H9 (cell line): ENCODE measurements at regions not wholly inside any gene's neighbourhood (a gene's known extent, or its start where the extent isn't known, plus 50 kb on each side); places are given as distances from the start of the nearest gene placed in this dataset.

ENCODE experiments used
- DNase-seq: peaks from one replicate; pipeline ENCODE4 v3.0.0-alpha.2; 2017
- H2AFZ ChIP-seq: one replicate; pipeline ENCODE4 v1.6.1; 2013; ENCODE audit warnings: mild to moderate bottlenecking, low read length, control low read depth, moderate library complexity
- H2AK5ac ChIP-seq: 2 replicates; pipeline ENCODE4 v1.6.1; 2013; ENCODE audit warnings: low read length, control low read depth, mixed read lengths; ENCODE audit not compliant: insufficient read length
- H2BK120ac ChIP-seq: one replicate; pipeline ENCODE4 v1.6.1; 2013; ENCODE audit warnings: low read depth, mild to moderate bottlenecking, low read length, control low read depth, inconsistent platforms; ENCODE audit not compliant: poor library complexity, severe bottlenecking
- H2BK12ac ChIP-seq: 2 replicates; pipeline ENCODE4 v1.6.1; 2013; ENCODE audit warnings: low read length, control low read depth, mixed read lengths, low read depth; ENCODE audit not compliant: insufficient read length
- H2BK15ac ChIP-seq: 2 replicates; pipeline ENCODE4 v1.6.1; 2013; ENCODE audit warnings: low read depth, low read length, control low read depth
- H2BK20ac ChIP-seq: one replicate; pipeline ENCODE4 v1.6.1; 2013; ENCODE audit warnings: low read depth, mild to moderate bottlenecking, low read length, control low read depth, inconsistent platforms; ENCODE audit not compliant: poor library complexity, severe bottlenecking
- H2BK5ac ChIP-seq: 2 replicates; pipeline ENCODE4 v1.6.1; 2013; ENCODE audit warnings: low read length, control low read depth, mixed read lengths; ENCODE audit not compliant: insufficient read length
- H3K14ac ChIP-seq: 2 replicates; pipeline ENCODE4 v1.6.1; 2013; ENCODE audit warnings: low read length, control low read depth; ENCODE audit not compliant: insufficient read depth
- H3K18ac ChIP-seq: 2 replicates; pipeline ENCODE4 v1.6.1; 2013; ENCODE audit warnings: low read depth, mild to moderate bottlenecking, mixed read lengths, low read length, control low read depth; ENCODE audit not compliant: insufficient read length
- H3K23ac ChIP-seq: 2 replicates; pipeline ENCODE4 v1.6.1; 2013; ENCODE audit warnings: low read length, control low read depth, mixed read lengths, low read depth; ENCODE audit not compliant: insufficient read length
- H3K23me2 ChIP-seq: 2 replicates; pipeline ENCODE4 v1.6.1; 2013; ENCODE audit warnings: low read depth, mild to moderate bottlenecking, mixed read lengths, low read length, control low read depth; ENCODE audit not compliant: insufficient read length, poor library complexity, severe bottlenecking
- H3K27ac ChIP-seq: 2 replicates; pipeline ENCODE4 v1.5.1; 2013; ENCODE audit warnings: low read length, control low read depth, mixed read lengths, low read depth; ENCODE audit not compliant: insufficient read length
- H3K27me3 ChIP-seq: 2 replicates; pipeline ENCODE4 v1.6.1; 2013; ENCODE audit warnings: low read length, control low read depth, inconsistent platforms; ENCODE audit not compliant: insufficient read depth
- H3K4ac ChIP-seq: 2 replicates; pipeline ENCODE4 v1.6.1; 2013; ENCODE audit warnings: low read depth, mild to moderate bottlenecking, control low read depth, inconsistent platforms, low read length, moderate library complexity
- H3K4me1 ChIP-seq: 2 replicates; pipeline ENCODE4 v1.6.1; 2013; ENCODE audit warnings: low read length, control low read depth, inconsistent platforms; ENCODE audit not compliant: insufficient read depth
- H3K4me2 ChIP-seq: 2 replicates; pipeline ENCODE4 v1.6.1; 2013; ENCODE audit warnings: low read length, control low read depth, mixed read lengths; ENCODE audit not compliant: insufficient read length, insufficient read depth
- H3K56ac ChIP-seq: 2 replicates; pipeline ENCODE4 v1.6.1; 2013; ENCODE audit warnings: low read depth, mild to moderate bottlenecking, mixed read lengths, low read length, control low read depth; ENCODE audit not compliant: insufficient read length
- H3K79me1 ChIP-seq: 2 replicates; pipeline ENCODE4 v1.6.1; 2013; ENCODE audit warnings: low read depth, mild to moderate bottlenecking, moderate library complexity, low read length, control low read depth, inconsistent platforms; ENCODE audit not compliant: insufficient read depth, poor library complexity, severe bottlenecking
- H3K79me2 ChIP-seq: 2 replicates; pipeline ENCODE4 v1.6.1; 2013; ENCODE audit warnings: low read length, control low read depth, inconsistent platforms; ENCODE audit not compliant: insufficient read depth
- H3K9ac ChIP-seq: 2 replicates; pipeline ENCODE4 v1.6.1; 2013; ENCODE audit warnings: low read length, control low read depth, mixed read lengths; ENCODE audit not compliant: insufficient read length; ENCODE audit errors: extremely low read depth
- H3K9me3 ChIP-seq: one replicate; pipeline ENCODE4 v1.6.1; 2013; ENCODE audit warnings: low read depth, low read length, inconsistent platforms; ENCODE audit not compliant: control insufficient read depth
- H3T11ph ChIP-seq: one replicate; pipeline ENCODE4 v1.6.1; 2013; ENCODE audit warnings: mild to moderate bottlenecking, low read length, control low read depth, inconsistent platforms
- H4K20me1 ChIP-seq: one replicate; pipeline ENCODE4 v1.6.1; 2013; ENCODE audit not compliant: control insufficient read depth, insufficient read length, insufficient read depth
- H4K5ac ChIP-seq: 2 replicates; pipeline ENCODE4 v1.6.1; 2013; ENCODE audit warnings: low read depth, mild to moderate bottlenecking, mixed read lengths, low read length, control low read depth; ENCODE audit not compliant: insufficient read length
- H4K8ac ChIP-seq: replicated peaks from 2 replicates; pipeline ENCODE4 v1.6.1; 2013; ENCODE audit warnings: low read length, control low read depth, mixed read lengths, low read depth; ENCODE audit not compliant: insufficient read length
- H4K91ac ChIP-seq: 2 replicates; pipeline ENCODE4 v1.6.1; 2013; ENCODE audit warnings: low read depth, mild to moderate bottlenecking, moderate library complexity, mixed read lengths, low read length, control low read depth; ENCODE audit not compliant: insufficient read length
- H3K27ac Mint-ChIP-seq, 3 experiments: 2 replicates in 2 of 3; 3 replicates in 1 of 3; pipeline ENCODE4 v1.8.0; 2020 to 2021; ENCODE audit warnings: mixed read lengths in 3 of 3, mild to moderate bottlenecking in 1 of 3, moderate library complexity in 1 of 3
- H3K27me3 Mint-ChIP-seq: 2 replicates; pipeline ENCODE4 v1.8.0; 2021; ENCODE audit warnings: low read depth, mild to moderate bottlenecking, moderate library complexity, mixed read lengths
- H3K36me3 Mint-ChIP-seq, 3 experiments: 2 replicates in 2 of 3; 3 replicates in 1 of 3; pipeline ENCODE4 v1.8.0; 2020 to 2021; ENCODE audit warnings: low read depth in 3 of 3, mixed read lengths in 3 of 3; ENCODE audit not compliant: insufficient read depth in 1 of 3
- H3K4me1 Mint-ChIP-seq, 2 experiments: 2 replicates each; pipeline ENCODE4 v1.8.0; 2020; ENCODE audit warnings: mixed read lengths in 2 of 2
- H3K4me3 Mint-ChIP-seq, 2 experiments: 2 replicates in 1 of 2; 3 replicates in 1 of 2; pipeline ENCODE4 v1.8.0; 2020 to 2021; ENCODE audit warnings: mild to moderate bottlenecking in 2 of 2, mixed read lengths in 2 of 2, moderate library complexity in 1 of 2
- H3K9me3 Mint-ChIP-seq, 2 experiments: 2 replicates in 1 of 2; 3 replicates in 1 of 2; pipeline ENCODE4 v1.8.0; 2020; ENCODE audit warnings: mild to moderate bottlenecking in 2 of 2, mixed read lengths in 2 of 2, moderate library complexity in 1 of 2
- WGBS: extraction: QIAGEN DNeasy Blood & Tissue Kit; methylation state at CpG from one replicate; pipeline ENCODE4 v1.1.7; 2013; ENCODE audit warnings: missing lambda C conversion rate, low lambda C conversion rate, mixed read lengths; ENCODE audit not compliant: insufficient read length; ENCODE audit errors: extremely low coverage; 5-methylcytosine and 5-hydroxymethylcytosine counted together
- TF ChIP-seq, protein P1 (sequence below): fragments of 200-600 bp; sonication (generic); conservative IDR thresholded peaks from 3 replicates; pipeline ENCODE4 v1.8.0; 2021; ENCODE audit warnings: antibody characterized with exemption, mild to moderate bottlenecking

DNA sequence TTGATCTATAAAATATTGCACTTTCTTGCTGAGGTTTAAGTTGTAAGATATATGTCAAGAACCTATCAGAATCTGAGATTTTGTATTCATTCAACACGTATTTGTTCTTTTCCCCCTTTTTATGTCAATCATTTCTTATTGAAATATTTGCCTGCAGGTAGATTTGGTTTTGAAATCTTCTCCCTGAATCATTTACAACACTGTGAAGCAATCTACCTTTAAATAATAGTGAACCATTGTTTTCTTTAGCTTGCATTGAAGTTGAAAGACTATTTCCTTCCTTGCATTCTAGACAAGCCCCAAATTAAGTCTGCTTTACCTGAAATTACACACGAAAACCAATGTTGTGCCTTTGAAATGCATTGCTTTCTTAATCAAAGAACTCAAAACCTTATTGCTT is 460.2 kb downstream of the KIF2B start:
- no peak overlapping the region for H3K14ac ChIP-seq
- H2BK120ac ChIP-seq = no peak overlapping the region
- H3K27ac ChIP-seq = no peak overlapping the region
- H3K23me2 ChIP-seq = no peaks in the 10 kb centered on the region
- no peak overlapping the region for H3T11ph ChIP-seq
- Mint-ChIP-seq H3K36me3 (peaks cover 3 to 19% (median 18%) of the 10 kb centered on the region in 3 experiments; a peak in 6 of 7 replicates), H3K4me1 (peaks cover 10 to 17% of the 10 kb centered on the region in 2 experiments), H3K27me3 (no peaks in the 10 kb centered on the region), H3K4me3 (no peak overlapping the region), H3K27ac (peak overlapping the region in 1 of 3 experiments; percentile 68; a peak in 1 of 7 replicates), H3K9me3 (peaks cover 6 to 17% of the 10 kb centered on the region in 2 experiments; a peak in 4 of 5 replicates)
- no peaks in the 10 kb centered on the region for H3K79me1 ChIP-seq
- no peak overlapping the region for H2BK12ac ChIP-seq
- TF ChIP-seq, protein P1, sequence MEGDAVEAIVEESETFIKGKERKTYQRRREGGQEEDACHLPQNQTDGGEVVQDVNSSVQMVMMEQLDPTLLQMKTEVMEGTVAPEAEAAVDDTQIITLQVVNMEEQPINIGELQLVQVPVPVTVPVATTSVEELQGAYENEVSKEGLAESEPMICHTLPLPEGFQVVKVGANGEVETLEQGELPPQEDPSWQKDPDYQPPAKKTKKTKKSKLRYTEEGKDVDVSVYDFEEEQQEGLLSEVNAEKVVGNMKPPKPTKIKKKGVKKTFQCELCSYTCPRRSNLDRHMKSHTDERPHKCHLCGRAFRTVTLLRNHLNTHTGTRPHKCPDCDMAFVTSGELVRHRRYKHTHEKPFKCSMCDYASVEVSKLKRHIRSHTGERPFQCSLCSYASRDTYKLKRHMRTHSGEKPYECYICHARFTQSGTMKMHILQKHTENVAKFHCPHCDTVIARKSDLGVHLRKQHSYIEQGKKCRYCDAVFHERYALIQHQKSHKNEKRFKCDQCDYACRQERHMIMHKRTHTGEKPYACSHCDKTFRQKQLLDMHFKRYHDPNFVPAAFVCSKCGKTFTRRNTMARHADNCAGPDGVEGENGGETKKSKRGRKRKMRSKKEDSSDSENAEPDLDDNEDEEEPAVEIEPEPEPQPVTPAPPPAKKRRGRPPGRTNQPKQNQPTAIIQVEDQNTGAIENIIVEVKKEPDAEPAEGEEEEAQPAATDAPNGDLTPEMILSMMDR = no peak
- H4K5ac ChIP-seq = no peak overlapping the region
- H3K18ac ChIP-seq = no peak overlapping the region
- no peak overlapping the region for H2BK20ac ChIP-seq
- no peak overlapping the region for H3K4ac ChIP-seq
- no peak overlapping the region for H2BK5ac ChIP-seq
- no peak overlapping the region for H3K56ac ChIP-seq
- DNase-seq = no peak
- H3K23ac ChIP-seq = no peak overlapping the region
- no peak overlapping the region for H2AK5ac ChIP-seq
- peaks cover 4% of the 10 kb centered on the region; the same call in 1 of the 2 replicates for H3K4me1 ChIP-seq
- H3K27me3 ChIP-seq = no peaks in the 10 kb centered on the region
- no peaks in the 10 kb centered on the region for H3K9me3 ChIP-seq
- H4K91ac ChIP-seq = no peak overlapping the region
- no peak overlapping the region for H3K9ac ChIP-seq
- H4K20me1 ChIP-seq = no peaks in the 10 kb centered on the region
- H3K79me2 ChIP-seq = no peaks in the 10 kb centered on the region
- H4K8ac ChIP-seq = no peak overlapping the region
- no peak overlapping the region for H2AFZ ChIP-seq
- WGBS = no CpG with 5 or more reads among the region's 2 CpGs
- no peak overlapping the region for H2BK15ac ChIP-seq
- no peak overlapping the region for H3K4me2 ChIP-seq
